ENCODE measurements at regions not wholly inside any gene's neighbourhood (a gene's known extent, or its start where the extent isn't known, plus 50 kb on each side); places are given as distances from the start of the nearest gene placed in this dataset.

DNA sequence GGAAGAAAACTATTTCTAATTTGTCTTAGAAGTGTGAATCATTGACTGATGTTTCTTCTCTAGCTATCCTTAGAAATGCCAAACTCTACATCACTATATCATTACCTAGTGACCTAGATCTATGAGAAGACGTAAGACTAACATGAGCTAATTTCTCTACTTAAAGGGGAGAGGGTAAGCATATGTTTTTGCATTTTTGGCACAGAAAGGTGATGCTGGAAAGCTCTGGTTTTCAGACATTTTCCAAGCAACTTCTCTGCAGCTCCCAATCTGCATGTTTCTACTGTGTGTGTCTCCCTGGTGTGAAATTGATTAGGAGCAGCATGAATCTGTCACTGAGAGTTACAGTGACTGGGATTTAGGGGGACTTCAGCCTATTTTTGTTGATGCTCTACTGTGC lies 235.2 kb upstream of the LINC00305 start:
- TF ChIP-seq, protein P1, sequence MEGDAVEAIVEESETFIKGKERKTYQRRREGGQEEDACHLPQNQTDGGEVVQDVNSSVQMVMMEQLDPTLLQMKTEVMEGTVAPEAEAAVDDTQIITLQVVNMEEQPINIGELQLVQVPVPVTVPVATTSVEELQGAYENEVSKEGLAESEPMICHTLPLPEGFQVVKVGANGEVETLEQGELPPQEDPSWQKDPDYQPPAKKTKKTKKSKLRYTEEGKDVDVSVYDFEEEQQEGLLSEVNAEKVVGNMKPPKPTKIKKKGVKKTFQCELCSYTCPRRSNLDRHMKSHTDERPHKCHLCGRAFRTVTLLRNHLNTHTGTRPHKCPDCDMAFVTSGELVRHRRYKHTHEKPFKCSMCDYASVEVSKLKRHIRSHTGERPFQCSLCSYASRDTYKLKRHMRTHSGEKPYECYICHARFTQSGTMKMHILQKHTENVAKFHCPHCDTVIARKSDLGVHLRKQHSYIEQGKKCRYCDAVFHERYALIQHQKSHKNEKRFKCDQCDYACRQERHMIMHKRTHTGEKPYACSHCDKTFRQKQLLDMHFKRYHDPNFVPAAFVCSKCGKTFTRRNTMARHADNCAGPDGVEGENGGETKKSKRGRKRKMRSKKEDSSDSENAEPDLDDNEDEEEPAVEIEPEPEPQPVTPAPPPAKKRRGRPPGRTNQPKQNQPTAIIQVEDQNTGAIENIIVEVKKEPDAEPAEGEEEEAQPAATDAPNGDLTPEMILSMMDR (conservative IDR thresholded peaks at IDR 0.05): no peak
- TF ChIP-seq EZH2 (IDR thresholded peaks at IDR 0.05; ENCODE audit: low read depth): no peak

Measured in PC-9 (cell line).